ENCODE measurements at regions not wholly inside any gene's neighbourhood (a gene's known extent, or its start where the extent isn't known, plus 50 kb on each side); places are given as distances from the start of the nearest gene placed in this dataset.
"Not testable (repeated sequence)": the region's sequence is repeated elsewhere in the genome, so short reads cannot be mapped to it uniquely, and the experiment has no call there.

DNA sequence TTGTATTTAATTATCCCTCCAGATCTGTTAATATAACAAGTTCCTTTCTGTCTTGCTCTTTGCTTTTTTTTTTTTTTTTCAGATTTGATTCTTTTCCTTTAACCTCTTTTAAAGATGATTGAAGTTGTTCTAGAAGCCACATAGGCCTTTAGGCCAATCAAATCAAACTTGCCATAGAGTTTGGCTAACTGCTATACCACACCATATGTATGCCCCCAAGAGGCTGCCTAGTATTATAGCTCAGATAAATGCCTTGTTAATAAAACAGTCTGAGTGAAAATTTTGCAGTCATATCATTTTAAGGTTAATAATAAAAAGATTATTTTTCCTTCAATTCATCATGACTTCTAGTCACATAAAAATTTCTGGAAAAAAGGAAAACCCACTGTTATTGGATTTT is 696.0 kb upstream of the CHRM3 start:
- Histone ChIP-seq H3K9me3 (no peaks in the 10 kb centered on the region), H3K36me3 (no peaks in the 10 kb centered on the region), H3K4me1 (no peaks in the 10 kb centered on the region), H3K4me3 (no peak overlapping the region), H3K27me3 (no peaks in the 10 kb centered on the region), H3K27ac (no peak overlapping the region)
- ATAC-seq: no peak
- no peak for DNase-seq
- intact Hi-C loops (cut with DNase I): no loop called here
- TF ChIP-seq CTCF (IDR thresholded peaks at IDR 0.05): no peak

DNA sequence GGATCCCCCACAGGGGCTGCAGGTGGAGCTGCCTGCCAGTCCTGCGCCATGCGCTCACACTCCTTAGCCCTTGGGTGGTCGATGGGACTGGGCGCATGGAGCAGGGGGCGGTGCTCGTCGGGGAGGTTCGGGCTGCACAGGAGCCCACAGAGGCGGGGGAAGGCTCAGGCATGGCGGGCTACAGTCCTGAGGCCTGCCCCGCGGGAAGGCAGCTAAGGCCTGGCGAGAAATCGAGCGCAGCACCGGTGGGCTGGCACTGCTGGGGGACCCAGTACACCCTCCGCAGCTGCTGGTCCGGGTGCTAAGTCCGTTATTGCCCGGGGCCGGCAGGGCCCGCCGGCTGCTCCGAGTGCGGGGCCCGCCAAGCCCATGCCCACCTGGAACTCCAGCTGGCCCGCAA is 701.8 kb upstream of the CHRM3 start:
- ATAC-seq; H3K36me3 ChIP-seq; intact Hi-C loops (cut with DNase I); H3K4me1 ChIP-seq; H3K27ac ChIP-seq; H3K27me3 ChIP-seq; H3K4me3 ChIP-seq; H3K9me3 ChIP-seq: not testable (repeated sequence)
- DNase-seq: peak in 1 of 4 donors; percentile 57

GRCh38 chr1:238681451-238681850 is 704.9 kb upstream of the CHRM3 start:
- no peak for ATAC-seq
- Histone ChIP-seq H3K4me3 (no peak overlapping the region), H3K36me3 (no peaks in the 10 kb centered on the region), H3K4me1 (no peaks in the 10 kb centered on the region), H3K27me3 (no peaks in the 10 kb centered on the region), H3K9me3 (peaks cover 0 to 8% of the 10 kb centered on the region in 2 donors), H3K27ac (no peak overlapping the region)
- no peak for DNase-seq
- no peak for TF ChIP-seq CTCF (IDR thresholded peaks at IDR 0.05)
- intact Hi-C loops (cut with DNase I): no loop called here

GRCh38 chr1:238681021-238681420 is 705.3 kb upstream of the CHRM3 start:
- Histone ChIP-seq H3K9me3 (peaks cover 0 to 8% of the 10 kb centered on the region in 2 donors), H3K4me1 (no peaks in the 10 kb centered on the region), H3K27me3 (no peaks in the 10 kb centered on the region), H3K36me3 (no peaks in the 10 kb centered on the region), H3K4me3 (no peak overlapping the region), H3K27ac (no peak overlapping the region)
- intact Hi-C loops (cut with DNase I): no loop called here
- ATAC-seq (no peak), DNase-seq (no peak)
- no peak for TF ChIP-seq CTCF (IDR thresholded peaks at IDR 0.05)

DNA sequence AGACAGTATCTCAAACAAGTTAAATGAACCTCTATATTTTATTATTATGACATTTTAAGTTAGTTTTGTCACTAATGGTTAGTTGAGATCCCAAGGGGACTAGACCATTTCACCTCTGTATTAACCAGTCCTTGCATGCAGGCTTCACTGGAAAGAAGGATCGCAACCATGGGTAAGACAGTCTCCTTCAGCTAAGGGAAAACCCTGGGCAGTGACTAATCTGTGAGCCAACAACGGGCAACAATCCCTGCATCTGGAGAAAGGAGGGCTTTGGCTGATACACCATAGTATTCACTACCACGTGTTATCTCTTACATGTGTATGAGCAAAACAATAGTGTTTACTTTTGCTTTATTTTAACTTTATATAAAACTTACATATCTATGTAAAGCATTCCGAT is 708.8 kb upstream of the CHRM3 start:
- no peak overlapping the region for H3K4me3 ChIP-seq

More for the DNA sequence above, 708.8 kb upstream of the CHRM3 start:
- ATAC-seq (no peak), DNase-seq (no peak)
- intact Hi-C loops (cut with DNase I): no loop called here
- TF ChIP-seq CTCF (IDR thresholded peaks at IDR 0.05): no peak
- Histone ChIP-seq H3K4me1 (no peaks in the 10 kb centered on the region), H3K9me3 (no peaks in the 10 kb centered on the region), H3K27ac (no peak overlapping the region), H3K27me3 (no peaks in the 10 kb centered on the region), H3K36me3 (no peaks in the 10 kb centered on the region)
